ENCODE measurements at regions not wholly inside any gene's neighbourhood (a gene's known extent, or its start where the extent isn't known, plus 50 kb on each side); places are given as distances from the start of the nearest gene placed in this dataset.

DNA sequence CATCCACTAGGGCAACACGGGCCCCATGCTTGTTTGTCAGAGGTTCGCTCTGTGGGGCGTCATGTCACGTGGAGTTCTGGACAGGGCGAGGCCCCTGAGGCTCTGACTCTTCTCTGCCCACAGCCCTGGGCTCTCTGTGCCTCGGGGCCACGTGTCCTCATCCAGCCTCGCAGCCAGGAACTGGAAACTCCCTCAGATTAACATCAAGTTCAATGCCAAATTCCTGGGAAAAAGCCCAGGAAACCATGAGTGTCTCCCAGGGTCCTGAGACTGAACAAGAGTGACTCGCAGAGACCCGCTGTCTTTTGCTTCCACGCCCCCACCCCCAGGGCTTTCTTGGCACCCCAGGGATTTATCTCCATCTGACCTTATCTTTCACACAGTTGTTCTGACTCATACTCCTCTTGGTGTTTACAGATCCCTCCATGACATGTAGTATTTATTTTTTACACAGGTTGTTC lies 174.0 kb upstream of the PIEZO2 start:
- H3K4me1 Mint-ChIP-seq: no peaks in the 10 kb centered on the region
- H3K36me3 ChIP-seq (ENCODE audit: control insufficient read depth, insufficient read depth, low read length): no peaks in the 10 kb centered on the region
- ATAC-seq (ENCODE audit: low read depth in 2 of 2) (no peak), DNase-seq (no peak)
- peaks cover 4% of the 10 kb centered on the region for H3K27me3 Mint-ChIP-seq
- H3K4me3 Mint-ChIP-seq: no peak overlapping the region
- H3K4me3 ChIP-seq (ENCODE audit: low read depth, low read length): no peak overlapping the region
- no peak overlapping the region for H3K27ac ChIP-seq (ENCODE audit: insufficient read depth, low read length, poor library complexity, severe bottlenecking)
- no peaks in the 10 kb centered on the region for H3K36me3 Mint-ChIP-seq
- peaks cover 0 to 6% (median 0%) of the 10 kb centered on the region in 7 donors for H3K9me3 Mint-ChIP-seq
- H3K27ac Mint-ChIP-seq: no peak overlapping the region
- no peaks in the 10 kb centered on the region for H3K4me1 ChIP-seq (ENCODE audit: control insufficient read depth, insufficient read depth, low read length, poor library complexity, severe bottlenecking)
- H3K9me3 ChIP-seq (ENCODE audit: control insufficient read depth in 2 of 2, low read length in 2 of 2): no peaks in the 10 kb centered on the region
- no peaks in the 10 kb centered on the region for H3K27me3 ChIP-seq (ENCODE audit: control insufficient read depth, insufficient read depth, low read length)

DNA sequence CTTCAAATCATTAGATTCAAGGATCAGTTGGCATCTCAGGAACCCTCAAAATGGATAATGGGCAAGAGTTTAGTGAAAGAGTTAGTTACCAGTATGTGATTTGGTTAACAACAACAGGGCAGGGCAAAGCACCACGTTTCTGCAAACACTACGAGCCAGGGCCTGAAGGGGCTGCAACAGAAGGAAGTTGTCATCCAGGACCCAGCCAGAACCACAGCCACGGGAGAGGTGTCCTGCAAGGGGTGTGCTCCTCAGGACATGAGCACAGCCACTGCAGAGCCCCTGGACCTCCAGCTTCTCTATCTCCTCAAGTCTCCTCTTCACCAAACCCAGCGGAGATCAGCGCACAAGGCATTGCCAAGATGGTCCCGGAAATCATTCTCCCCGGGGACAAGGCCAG lies 173.3 kb upstream of the PIEZO2 start:
- Mint-ChIP-seq H3K27ac (no peak overlapping the region), H3K36me3 (no peaks in the 10 kb centered on the region), H3K27me3 (peaks cover 4% of the 10 kb centered on the region), H3K9me3 (peaks cover 0 to 6% (median 0%) of the 10 kb centered on the region in 7 donors), H3K4me1 (no peaks in the 10 kb centered on the region), H3K4me3 (no peak overlapping the region)
- ATAC-seq (ENCODE audit: low read depth in 2 of 2): no peak
- Histone ChIP-seq H3K4me1 (ENCODE audit: control insufficient read depth, insufficient read depth, low read length, poor library complexity, severe bottlenecking) (no peaks in the 10 kb centered on the region), H3K4me3 (ENCODE audit: low read depth, low read length) (no peak overlapping the region), H3K27me3 (ENCODE audit: control insufficient read depth, insufficient read depth, low read length) (no peaks in the 10 kb centered on the region), H3K9me3 (ENCODE audit: control insufficient read depth in 2 of 2, low read length in 2 of 2) (no peaks in the 10 kb centered on the region), H3K27ac (ENCODE audit: insufficient read depth, low read length, poor library complexity, severe bottlenecking) (no peak overlapping the region), H3K36me3 (ENCODE audit: control insufficient read depth, insufficient read depth, low read length) (no peaks in the 10 kb centered on the region)
- DNase-seq: no peak

DNA sequence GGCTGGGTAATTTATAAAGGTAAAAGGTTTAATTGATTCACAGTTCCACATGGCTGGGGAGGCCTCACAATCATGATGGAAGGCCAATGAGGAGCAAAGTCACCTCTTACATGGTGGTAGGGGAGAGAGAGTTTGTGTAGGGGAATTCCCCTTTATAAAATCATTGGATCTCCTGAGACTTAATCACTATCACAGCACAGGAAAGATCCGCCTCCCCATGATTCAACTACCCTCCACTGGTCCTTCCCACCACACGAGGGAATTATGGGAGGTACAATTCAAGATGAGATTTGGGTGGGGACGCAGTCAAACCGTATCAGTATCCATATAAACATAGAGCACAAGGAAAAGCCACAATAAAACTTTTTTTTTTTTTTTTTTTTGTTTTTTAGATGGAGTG lies 172.6 kb upstream of the PIEZO2 start:
- no peaks in the 10 kb centered on the region for H3K36me3 Mint-ChIP-seq
- Histone ChIP-seq H3K4me3 (ENCODE audit: low read depth, low read length) (no peak overlapping the region), H3K27me3 (ENCODE audit: control insufficient read depth, insufficient read depth, low read length) (no peaks in the 10 kb centered on the region), H3K9me3 (ENCODE audit: control insufficient read depth in 2 of 2, low read length in 2 of 2) (no peaks in the 10 kb centered on the region), H3K4me1 (ENCODE audit: control insufficient read depth, insufficient read depth, low read length, poor library complexity, severe bottlenecking) (no peaks in the 10 kb centered on the region), H3K36me3 (ENCODE audit: control insufficient read depth, insufficient read depth, low read length) (no peaks in the 10 kb centered on the region), H3K27ac (ENCODE audit: insufficient read depth, low read length, poor library complexity, severe bottlenecking) (no peak overlapping the region)
- no peaks in the 10 kb centered on the region for H3K4me1 Mint-ChIP-seq
- H3K27me3 Mint-ChIP-seq: peaks cover 4% of the 10 kb centered on the region
- H3K4me3 Mint-ChIP-seq: no peak overlapping the region
- ATAC-seq (ENCODE audit: low read depth in 2 of 2): no peak
- H3K9me3 Mint-ChIP-seq: peaks cover 0 to 6% (median 0%) of the 10 kb centered on the region in 7 donors
- no peak overlapping the region for H3K27ac Mint-ChIP-seq
- no peak for DNase-seq

DNA sequence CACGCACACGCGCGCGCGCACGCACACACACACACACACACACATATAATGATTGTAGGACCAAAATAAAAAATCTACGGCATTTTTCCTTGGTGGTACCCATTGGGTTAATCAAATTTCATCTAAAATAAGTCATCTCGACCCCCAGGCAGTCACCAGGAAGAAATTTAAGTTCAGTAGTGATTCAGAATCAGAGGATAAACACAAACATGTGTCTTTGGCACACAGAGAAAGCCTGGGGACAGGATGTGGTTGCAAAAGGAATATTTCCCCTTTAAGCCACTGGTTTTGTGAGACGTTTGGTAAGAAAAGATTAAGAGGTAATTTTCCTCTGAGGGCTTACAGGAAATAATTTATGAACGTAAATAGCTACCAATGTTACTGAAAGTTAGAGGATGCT lies 171.6 kb upstream of the PIEZO2 start:
- ATAC-seq (ENCODE audit: low read depth in 2 of 2) (no peak), DNase-seq (no peak)
- Histone ChIP-seq H3K27ac (ENCODE audit: insufficient read depth, low read length, poor library complexity, severe bottlenecking) (no peak overlapping the region), H3K4me1 (ENCODE audit: control insufficient read depth, insufficient read depth, low read length, poor library complexity, severe bottlenecking) (no peaks in the 10 kb centered on the region), H3K27me3 (ENCODE audit: control insufficient read depth, insufficient read depth, low read length) (no peaks in the 10 kb centered on the region), H3K9me3 (ENCODE audit: control insufficient read depth in 2 of 2, low read length in 2 of 2) (no peaks in the 10 kb centered on the region), H3K4me3 (ENCODE audit: low read depth, low read length) (no peak overlapping the region), H3K36me3 (ENCODE audit: control insufficient read depth, insufficient read depth, low read length) (no peaks in the 10 kb centered on the region)
- Mint-ChIP-seq H3K36me3 (no peaks in the 10 kb centered on the region), H3K27me3 (peaks cover 4% of the 10 kb centered on the region), H3K9me3 (peaks cover 0 to 2% (median 0%) of the 10 kb centered on the region in 7 donors), H3K4me1 (no peaks in the 10 kb centered on the region), H3K4me3 (no peak overlapping the region), H3K27ac (no peak overlapping the region)

DNA sequence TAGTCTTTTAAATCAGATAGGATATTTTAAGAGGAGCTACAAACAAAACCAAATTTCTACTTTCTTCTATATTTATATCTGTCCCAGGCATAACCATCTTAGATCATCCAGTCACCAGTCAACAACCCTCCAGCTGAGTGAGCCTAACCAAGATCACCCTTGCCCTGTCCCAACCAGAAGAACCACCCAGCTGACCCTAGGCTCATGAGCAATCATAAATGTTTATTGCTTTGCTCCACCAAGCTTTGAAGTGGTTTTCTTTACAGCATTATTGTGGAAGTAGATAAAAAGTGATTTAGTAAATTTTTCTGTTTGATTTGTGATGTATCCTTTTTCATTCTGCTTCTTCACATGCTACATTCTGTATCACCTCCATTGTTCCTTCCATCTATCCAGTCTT lies 167.2 kb upstream of the PIEZO2 start:
- peaks cover 8% of the 10 kb centered on the region for H3K27me3 Mint-ChIP-seq
- peak overlapping the region in 1 of 3 donors; percentile 72 for H3K27ac Mint-ChIP-seq
- no peak overlapping the region for H3K27ac ChIP-seq (ENCODE audit: insufficient read depth, low read length, poor library complexity, severe bottlenecking)
- no peaks in the 10 kb centered on the region for H3K9me3 ChIP-seq (ENCODE audit: control insufficient read depth in 2 of 2, low read length in 2 of 2)
- no peaks in the 10 kb centered on the region for H3K4me1 ChIP-seq (ENCODE audit: control insufficient read depth, insufficient read depth, low read length, poor library complexity, severe bottlenecking)
- no peak overlapping the region for H3K4me3 Mint-ChIP-seq
- no peaks in the 10 kb centered on the region for H3K27me3 ChIP-seq (ENCODE audit: control insufficient read depth, insufficient read depth, low read length)
- peaks cover 0 to 6% (median 0%) of the 10 kb centered on the region in 7 donors for H3K9me3 Mint-ChIP-seq
- DNase-seq: no peak
- no peaks in the 10 kb centered on the region for H3K36me3 Mint-ChIP-seq
- no peaks in the 10 kb centered on the region for H3K36me3 ChIP-seq (ENCODE audit: control insufficient read depth, insufficient read depth, low read length)
- H3K4me3 ChIP-seq (ENCODE audit: low read depth, low read length): no peak overlapping the region
- H3K4me1 Mint-ChIP-seq: no peaks in the 10 kb centered on the region
- no peak for ATAC-seq (ENCODE audit: low read depth in 2 of 2)

DNA sequence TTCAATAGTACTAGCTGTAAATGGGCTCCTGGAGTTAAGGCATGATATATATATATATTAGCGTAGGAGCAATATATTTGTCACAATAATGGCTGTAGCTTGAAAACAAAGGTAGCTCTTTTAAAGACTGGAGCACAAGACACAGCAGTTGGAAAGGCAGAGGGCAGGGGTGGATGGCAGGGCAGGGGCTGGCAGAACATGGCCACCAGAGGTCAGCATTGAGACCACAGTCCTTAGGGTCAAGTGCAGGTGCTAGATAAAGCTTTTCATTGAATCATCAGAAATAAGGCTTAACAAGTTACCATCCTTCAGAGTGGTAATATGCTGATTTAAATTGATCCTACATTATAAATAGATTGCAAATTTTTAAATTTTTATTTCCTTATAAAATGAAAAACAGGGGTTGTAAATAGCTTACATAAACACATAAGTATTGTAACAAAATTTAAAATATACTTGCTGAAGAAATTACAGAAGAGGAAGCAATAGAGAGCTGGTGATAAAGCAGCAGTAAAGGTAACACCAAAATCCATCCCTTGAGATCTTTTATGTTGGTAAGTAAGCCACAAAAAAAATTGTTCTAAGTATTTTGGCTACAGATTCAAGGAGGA lies 161.2 kb upstream of the PIEZO2 start:
- no peak overlapping the region for H3K27ac Mint-ChIP-seq

DNA sequence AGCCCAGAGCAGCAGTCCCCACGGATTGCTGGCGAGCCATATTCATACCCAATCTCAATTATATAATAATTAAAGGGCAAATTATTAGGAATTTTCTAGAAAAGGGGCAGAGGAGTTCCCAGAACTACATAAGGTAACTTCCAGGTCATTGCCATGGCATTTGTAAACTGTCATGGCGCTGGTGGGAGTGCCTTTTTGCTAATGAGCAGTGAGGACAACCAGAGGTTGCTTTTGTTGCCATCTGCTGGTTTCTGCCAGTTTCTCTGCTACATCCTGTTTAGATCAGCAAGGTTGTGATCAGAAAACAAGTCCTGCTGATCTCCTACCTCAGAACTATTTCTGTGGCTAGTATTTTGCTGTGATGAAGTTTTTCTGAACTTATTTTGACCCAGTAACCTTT lies 159.8 kb upstream of the PIEZO2 start:
- Mint-ChIP-seq H3K27me3 (no peaks in the 10 kb centered on the region), H3K4me3 (no peak overlapping the region), H3K27ac (no peak overlapping the region), H3K36me3 (no peaks in the 10 kb centered on the region), H3K4me1 (no peaks in the 10 kb centered on the region), H3K9me3 (peaks cover 0 to 5% (median under 1%) of the 10 kb centered on the region in 7 donors)
- H3K4me3 ChIP-seq (ENCODE audit: low read depth, low read length): no peak overlapping the region
- H3K36me3 ChIP-seq (ENCODE audit: control insufficient read depth, insufficient read depth, low read length): no peaks in the 10 kb centered on the region
- H3K4me1 ChIP-seq (ENCODE audit: control insufficient read depth, insufficient read depth, low read length, poor library complexity, severe bottlenecking): no peaks in the 10 kb centered on the region
- no peaks in the 10 kb centered on the region for H3K27me3 ChIP-seq (ENCODE audit: control insufficient read depth, insufficient read depth, low read length)
- no peak overlapping the region for H3K27ac ChIP-seq (ENCODE audit: insufficient read depth, low read length, poor library complexity, severe bottlenecking)
- no peak for DNase-seq
- H3K9me3 ChIP-seq (ENCODE audit: control insufficient read depth in 2 of 2, low read length in 2 of 2): no peaks in the 10 kb centered on the region
- no peak for ATAC-seq (ENCODE audit: low read depth in 2 of 2)

More for the DNA sequence above, 161.2 kb upstream of the PIEZO2 start:
- no peaks in the 10 kb centered on the region for H3K36me3 Mint-ChIP-seq
- H3K27me3 ChIP-seq (ENCODE audit: control insufficient read depth, insufficient read depth, low read length): no peaks in the 10 kb centered on the region
- H3K27ac ChIP-seq (ENCODE audit: insufficient read depth, low read length, poor library complexity, severe bottlenecking): no peak overlapping the region
- peak in 1 of 3 donors; percentile 14 for DNase-seq
- no peaks in the 10 kb centered on the region for H3K36me3 ChIP-seq (ENCODE audit: control insufficient read depth, insufficient read depth, low read length)
- H3K4me1 ChIP-seq (ENCODE audit: control insufficient read depth, insufficient read depth, low read length, poor library complexity, severe bottlenecking): no peaks in the 10 kb centered on the region
- no peaks in the 10 kb centered on the region for H3K4me1 Mint-ChIP-seq
- peaks cover 4% of the 10 kb centered on the region for H3K27me3 Mint-ChIP-seq
- H3K9me3 Mint-ChIP-seq: peaks cover 0 to 5% (median 0%) of the 10 kb centered on the region in 7 donors
- no peak overlapping the region for H3K4me3 ChIP-seq (ENCODE audit: low read depth, low read length)
- H3K9me3 ChIP-seq (ENCODE audit: control insufficient read depth in 2 of 2, low read length in 2 of 2): no peaks in the 10 kb centered on the region
- ATAC-seq (ENCODE audit: low read depth in 2 of 2): no peak
- H3K4me3 Mint-ChIP-seq: no peak overlapping the region

DNA sequence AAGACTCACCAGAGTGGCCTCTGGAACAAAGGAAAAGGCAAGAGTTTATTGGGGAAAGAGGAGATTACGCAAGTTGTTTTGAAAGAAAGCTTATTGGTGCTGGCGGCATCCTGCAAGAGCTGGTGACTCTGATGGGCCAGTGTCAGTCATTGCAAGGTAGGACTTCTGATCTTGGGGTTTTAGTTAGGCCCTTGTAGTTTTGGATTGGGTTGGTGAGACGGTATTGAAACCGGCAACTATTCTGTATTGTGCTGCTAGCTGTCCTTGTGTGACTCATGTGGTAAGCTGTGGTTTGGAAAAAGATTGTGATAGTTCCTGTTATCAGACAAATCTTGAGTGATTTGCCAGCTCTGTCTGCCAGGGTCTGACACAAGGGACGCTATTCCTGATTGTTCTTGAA lies 159.1 kb upstream of the PIEZO2 start:
- DNase-seq: no peak
- no peak overlapping the region for H3K27ac ChIP-seq (ENCODE audit: insufficient read depth, low read length, poor library complexity, severe bottlenecking)
- Mint-ChIP-seq H3K36me3 (no peaks in the 10 kb centered on the region), H3K4me3 (no peak overlapping the region), H3K4me1 (no peaks in the 10 kb centered on the region), H3K27ac (no peak overlapping the region), H3K27me3 (no peaks in the 10 kb centered on the region), H3K9me3 (peaks cover 0 to 5% (median 2%) of the 10 kb centered on the region in 7 donors)
- H3K27me3 ChIP-seq (ENCODE audit: control insufficient read depth, insufficient read depth, low read length): no peaks in the 10 kb centered on the region
- no peaks in the 10 kb centered on the region for H3K4me1 ChIP-seq (ENCODE audit: control insufficient read depth, insufficient read depth, low read length, poor library complexity, severe bottlenecking)
- H3K36me3 ChIP-seq (ENCODE audit: control insufficient read depth, insufficient read depth, low read length): no peaks in the 10 kb centered on the region
- no peak for ATAC-seq (ENCODE audit: low read depth in 2 of 2)
- H3K9me3 ChIP-seq (ENCODE audit: control insufficient read depth in 2 of 2, low read length in 2 of 2): no peaks in the 10 kb centered on the region
- no peak overlapping the region for H3K4me3 ChIP-seq (ENCODE audit: low read depth, low read length)
